ENCODE measurements at regions not wholly inside any gene's neighbourhood (a gene's known extent, or its start where the extent isn't known, plus 50 kb on each side); places are given as distances from the start of the nearest gene placed in this dataset.

DNA sequence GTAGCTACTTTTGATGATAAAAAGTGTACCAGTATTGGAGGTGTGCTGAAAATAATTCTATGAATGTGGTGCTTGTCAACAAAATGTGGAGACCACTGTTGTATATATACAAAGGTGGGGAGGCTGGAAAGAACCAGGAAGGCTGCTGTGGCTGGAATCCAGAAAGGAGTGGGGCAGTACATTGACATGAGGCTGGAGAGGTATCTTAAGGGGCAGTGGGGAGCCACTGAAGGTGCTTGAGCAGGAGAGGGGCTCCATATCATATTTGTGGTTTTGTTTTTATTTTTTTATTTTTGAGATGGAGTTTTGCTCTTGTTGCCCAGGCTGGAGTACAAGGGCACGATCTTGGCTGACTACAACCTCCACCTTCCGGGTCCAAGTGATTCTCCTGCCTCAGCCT, 87.9 kb upstream of the NEURL1B start:
- TF ChIP-seq, protein P1, sequence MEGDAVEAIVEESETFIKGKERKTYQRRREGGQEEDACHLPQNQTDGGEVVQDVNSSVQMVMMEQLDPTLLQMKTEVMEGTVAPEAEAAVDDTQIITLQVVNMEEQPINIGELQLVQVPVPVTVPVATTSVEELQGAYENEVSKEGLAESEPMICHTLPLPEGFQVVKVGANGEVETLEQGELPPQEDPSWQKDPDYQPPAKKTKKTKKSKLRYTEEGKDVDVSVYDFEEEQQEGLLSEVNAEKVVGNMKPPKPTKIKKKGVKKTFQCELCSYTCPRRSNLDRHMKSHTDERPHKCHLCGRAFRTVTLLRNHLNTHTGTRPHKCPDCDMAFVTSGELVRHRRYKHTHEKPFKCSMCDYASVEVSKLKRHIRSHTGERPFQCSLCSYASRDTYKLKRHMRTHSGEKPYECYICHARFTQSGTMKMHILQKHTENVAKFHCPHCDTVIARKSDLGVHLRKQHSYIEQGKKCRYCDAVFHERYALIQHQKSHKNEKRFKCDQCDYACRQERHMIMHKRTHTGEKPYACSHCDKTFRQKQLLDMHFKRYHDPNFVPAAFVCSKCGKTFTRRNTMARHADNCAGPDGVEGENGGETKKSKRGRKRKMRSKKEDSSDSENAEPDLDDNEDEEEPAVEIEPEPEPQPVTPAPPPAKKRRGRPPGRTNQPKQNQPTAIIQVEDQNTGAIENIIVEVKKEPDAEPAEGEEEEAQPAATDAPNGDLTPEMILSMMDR (IDR thresholded peaks at IDR 0.05): no peak
- no peak for TF ChIP-seq POLR2A (IDR thresholded peaks at IDR 0.05)
